ENCODE measurements at regions not wholly inside any gene's neighbourhood (a gene's known extent, or its start where the extent isn't known, plus 50 kb on each side); places are given as distances from the start of the nearest gene placed in this dataset.

- CTCF ChIA-PET (ENCODE audit: low intra/inter-chr PET ratio) = no interaction called here
- peak in 2 of 4 experiments; percentile 59 to 66 for DNase-seq (ENCODE audit: extremely low read depth in 1 of 4, low spot score in 3 of 4)
- no peak for TF ChIP-seq ELF1 (tag; IDR thresholded peaks at IDR 0.05)
- TF ChIP-seq SP1 (CRISPR knock-in tag; IDR thresholded peaks at IDR 0.05) = no peak
- TF ChIP-seq UBTF (IDR thresholded peaks at IDR 0.05; ENCODE audit: borderline replicate concordance in 1 of 2, low read depth in 2 of 2, low read length in 2 of 2) = 0 out of 4 replicates have a peak, but pooled peaks of 1 of the 2 experiments have one; percentile 68
- TF ChIP-seq RCOR1 (IDR thresholded peaks at IDR 0.05; ENCODE audit: borderline replicate concordance in 1 of 2, low read depth in 2 of 2, low read length in 2 of 2) = peak in 1 of 2 experiments; percentile 49; a peak in 1 of 4 replicates
- TF ChIP-seq, protein P1, sequence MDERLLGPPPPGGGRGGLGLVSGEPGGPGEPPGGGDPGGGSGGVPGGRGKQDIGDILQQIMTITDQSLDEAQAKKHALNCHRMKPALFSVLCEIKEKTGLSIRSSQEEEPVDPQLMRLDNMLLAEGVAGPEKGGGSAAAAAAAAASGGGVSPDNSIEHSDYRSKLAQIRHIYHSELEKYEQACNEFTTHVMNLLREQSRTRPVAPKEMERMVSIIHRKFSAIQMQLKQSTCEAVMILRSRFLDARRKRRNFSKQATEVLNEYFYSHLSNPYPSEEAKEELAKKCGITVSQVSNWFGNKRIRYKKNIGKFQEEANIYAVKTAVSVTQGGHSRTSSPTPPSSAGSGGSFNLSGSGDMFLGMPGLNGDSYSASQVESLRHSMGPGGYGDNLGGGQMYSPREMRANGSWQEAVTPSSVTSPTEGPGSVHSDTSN (CRISPR knock-in tag; IDR thresholded peaks at IDR 0.05; ENCODE audit: low read depth) = no peak
- TF ChIP-seq, protein P1 (tag; conservative IDR thresholded peaks at IDR 0.05; ENCODE audit: low read depth) = peak; percentile 91
- TF ChIP-seq KLF6 (CRISPR knock-in tag; IDR thresholded peaks at IDR 0.05; ENCODE audit: borderline replicate concordance) = no peak
- peak; percentile 33 for TF ChIP-seq TBP (optimal IDR thresholded peaks at IDR 0.05; ENCODE audit: low read depth, low read length)
- TF ChIP-seq ATF1 (CRISPR knock-in tag; IDR thresholded peaks at IDR 0.05) = no peak
- 0 out of 2 replicates have a peak, but pooled peaks have one; percentile 14 for TF ChIP-seq ATF1 (tag; IDR thresholded peaks at IDR 0.05)
- TF ChIP-seq CBFA2T3 (IDR thresholded peaks at IDR 0.05) = peak; percentile 54
- TF ChIP-seq POLR2B (IDR thresholded peaks at IDR 0.05; ENCODE audit: low read depth, partially characterized antibody) = no peak
- TF ChIP-seq TCF3 (CRISPR knock-in tag; IDR thresholded peaks at IDR 0.05) = peak; percentile 24; the same call in 1 of the 2 replicates
- TF ChIP-seq ZFX (CRISPR knock-in tag; IDR thresholded peaks at IDR 0.05) = no peak
- TF ChIP-seq MEIS2 (IDR thresholded peaks at IDR 0.05; ENCODE audit: partially characterized antibody) = peak; percentile 93
- peak; percentile 82 for TF ChIP-seq PKNOX1 (IDR thresholded peaks at IDR 0.05)
- no peak for TF ChIP-seq RBM34 (IDR thresholded peaks at IDR 0.05; ENCODE audit: borderline replicate concordance, insufficient read depth, low read length)
- TF ChIP-seq KDM4B (IDR thresholded peaks at IDR 0.05; ENCODE audit: borderline replicate concordance in 2 of 2, low read depth in 1 of 2) = no peak
Observed at GRCh38 chr1:38561725-38562124, 297.8 kb downstream of the RRAGC start.

More at GRCh38 chr1:38561725-38562124, 297.8 kb downstream of the RRAGC start:
- Histone ChIP-seq H3K9me1 (ENCODE audit: control insufficient read depth, insufficient read depth, low read length) (no peaks in the 10 kb centered on the region), H4K20me1 (replicated peaks; ENCODE audit: control insufficient read depth, insufficient read depth, low read length) (no peaks in the 10 kb centered on the region), H3K36me3 (ENCODE audit: control insufficient read depth, insufficient read depth, low read length) (no peaks in the 10 kb centered on the region), H3K4me1 (replicated peaks in 1 of 2; ENCODE audit: control insufficient read depth in 2 of 2, insufficient read depth in 2 of 2, low read length in 2 of 2) (peaks cover 8 to 20% of the 10 kb centered on the region in 2 experiments; a peak in 4 of 5 replicates), H2AFZ (ENCODE audit: low read depth, low read length) (no peak overlapping the region), H3K79me2 (ENCODE audit: control insufficient read depth, insufficient read depth, low read length) (no peaks in the 10 kb centered on the region), H3K4me3 (no peak overlapping the region), H3K4me2 (ENCODE audit: insufficient read depth, low read length) (0 out of 2 replicates have a peak overlapping the region, but pooled peaks have one; percentile 1), H3K9ac (ENCODE audit: insufficient read depth in 1 of 2, low read depth in 2 of 2, low read length in 2 of 2) (peak overlapping the region in 1 of 2 experiments; percentile 70; a peak in 2 of 4 replicates), H3K27ac (ENCODE audit: extremely low read depth, low read depth, low read length) (no peak overlapping the region), H3K9me3 (replicated peaks; ENCODE audit: control insufficient read depth, insufficient read depth, low read depth, low read length) (no peaks in the 10 kb centered on the region), H3K27me3 (ENCODE audit: control insufficient read depth in 2 of 2, insufficient read depth in 2 of 2, low read length in 2 of 2) (peaks cover 12 to 27% of the 10 kb centered on the region in 2 experiments; a peak in 4 of 5 replicates)
- peak; percentile 40 for FAIRE-seq
- in situ Hi-C loops (cut with MboI) = no loop called here
- POLR2A ChIA-PET = interaction anchor here (1.0 to 1.7 kb wide), 6 partner anchors 9 to 162 kb away, joined by 3 to 5 read pairs (median 3); no protein-coding TSS in a partner anchor
- BruUV-seq (replicated peaks) = no TSS peak
- intact Hi-C loops (cut with micrococcal nuclease) = no loop called here
- ATAC-seq = peak; percentile 80
- WGBS (ENCODE audit: insufficient coverage, low coverage, missing lambda C conversion rate) = 5% methylated on average over 12 of the region's 12 CpGs

Measured in K562 (cell line).